ENCODE measurements at regions not wholly inside any gene's neighbourhood (a gene's known extent, or its start where the extent isn't known, plus 50 kb on each side); places are given as distances from the start of the nearest gene placed in this dataset.

GRCh38 chr2:18384242-18384641 lies 176.2 kb downstream of the RDH14 start:
- no peak overlapping the region for H2AK5ac ChIP-seq (ENCODE audit: low read depth, low read length)
- H2BK15ac ChIP-seq (ENCODE audit: low read length): no peak overlapping the region
- DNase-seq (ENCODE audit: low read depth in 1 of 2, low spot score in 2 of 2): no peak
- no peak overlapping the region for H3K4me3 ChIP-seq (ENCODE audit: extremely low read depth in 1 of 4, insufficient read depth in 2 of 4, low read depth in 3 of 4, low read length in 4 of 4)
- no peak overlapping the region for H2BK120ac ChIP-seq (replicated peaks; ENCODE audit: low read depth, low read length)
- no peaks in the 10 kb centered on the region for H3K36me3 ChIP-seq (ENCODE audit: control insufficient read depth in 2 of 4, insufficient read depth in 4 of 4, low read length in 3 of 4)
- H4K91ac ChIP-seq (replicated peaks; ENCODE audit: insufficient read length, low read length): no peak overlapping the region
- H3K14ac ChIP-seq (ENCODE audit: insufficient read length): no peak overlapping the region
- H2BK12ac ChIP-seq (ENCODE audit: low read depth, low read length): no peak overlapping the region
- H3K9me3 ChIP-seq (ENCODE audit: insufficient read depth in 2 of 2, low read depth in 1 of 2, low read length in 1 of 2): no peaks in the 10 kb centered on the region
- no peak overlapping the region for H4K8ac ChIP-seq (ENCODE audit: extremely low read depth, insufficient read depth, low read length)
- ChIA-PET POLR2A (ENCODE audit: partially characterized antibody) (no interaction called here), CTCF (ENCODE audit: partially characterized antibody) (no interaction called here)
- H2AFZ ChIP-seq (ENCODE audit: low read length): no peak overlapping the region
- H2BK20ac ChIP-seq (ENCODE audit: low read length): no peak overlapping the region
- no peaks in the 10 kb centered on the region for H3K4me1 ChIP-seq (replicated peaks in 1 of 4; ENCODE audit: control insufficient read depth in 3 of 4, insufficient read depth in 4 of 4, low read length in 3 of 4)
- H4K20me1 ChIP-seq (replicated peaks in 1 of 2; ENCODE audit: control insufficient read depth in 1 of 2, insufficient read depth in 2 of 2, low read length in 2 of 2): no peaks in the 10 kb centered on the region
- FAIRE-seq: no peak
- no peaks in the 10 kb centered on the region for H3K27me3 ChIP-seq (replicated peaks in 1 of 4; ENCODE audit: control insufficient read depth in 3 of 4, extremely low read depth in 1 of 4, insufficient read depth in 3 of 4, low read length in 3 of 4)
- H3K79me2 ChIP-seq (ENCODE audit: control insufficient read depth in 1 of 2, insufficient read depth in 2 of 2, low read length in 2 of 2): no peaks in the 10 kb centered on the region
- H2BK5ac ChIP-seq (ENCODE audit: low read depth, low read length): no peak overlapping the region
- H3K23ac ChIP-seq (ENCODE audit: insufficient read length): no peak overlapping the region
- no peak overlapping the region for H3K4ac ChIP-seq (replicated peaks; ENCODE audit: insufficient read length, low read depth, low read length)
- no peaks in the 10 kb centered on the region for H3K23me2 ChIP-seq (ENCODE audit: low read depth, low read length)
- no peak overlapping the region for H3K9ac ChIP-seq (replicated peaks in 1 of 4; ENCODE audit: extremely low read depth in 1 of 4, low read depth in 3 of 4, low read length in 3 of 4)
- no peak overlapping the region for H3K56ac ChIP-seq (replicated peaks; ENCODE audit: insufficient read length, low read depth, low read length)
- H3K79me1 ChIP-seq (ENCODE audit: low read depth, low read length): no peaks in the 10 kb centered on the region
- no peak overlapping the region for H3K27ac ChIP-seq (ENCODE audit: low read depth, low read length)
- no peak overlapping the region for H4K5ac ChIP-seq (ENCODE audit: insufficient read length, low read depth, low read length)
- H3K4me2 ChIP-seq (ENCODE audit: insufficient read depth in 1 of 2, low read depth in 2 of 2, low read length in 2 of 2): no peak overlapping the region
- 85% methylated on average over 1 of the region's 1 CpG; no CpG with 5 or more reads in 1 of the 2 experiments for WGBS, 2 experiments (ENCODE audit: extremely low coverage in 1 of 2, insufficient coverage in 1 of 2, insufficient read length in 1 of 2, insufficient replicate concordance in 2 of 2, low coverage in 1 of 2, low lambda C conversion rate in 2 of 2, missing lambda C conversion rate in 1 of 2)
- H3K18ac ChIP-seq (ENCODE audit: extremely low read depth, low read length): no peak overlapping the region
- TF ChIP-seq TAF1 (IDR thresholded peaks at IDR 0.05; ENCODE audit: low read depth, low read length) (no peak), SRF (IDR thresholded peaks at IDR 0.05; ENCODE audit: low read depth, low read length) (no peak), CEBPB (IDR thresholded peaks at IDR 0.05; ENCODE audit: low read depth, low read length) (no peak), GTF2F1 (IDR thresholded peaks at IDR 0.05; ENCODE audit: borderline replicate concordance, low read depth, low read length) (no peak), CTBP2 (IDR thresholded peaks at IDR 0.05; ENCODE audit: borderline replicate concordance, insufficient read depth, insufficient read length, low read length) (no peak), MAFK (IDR thresholded peaks at IDR 0.05; ENCODE audit: low read depth, low read length) (no peak), FOSL1 (IDR thresholded peaks at IDR 0.05; ENCODE audit: insufficient read depth, low read depth, low read length) (no peak), CREB1 (IDR thresholded peaks at IDR 0.05) (no peak), TCF12 (IDR thresholded peaks at IDR 0.05; ENCODE audit: low read depth, low read length) (no peak), RXRA (IDR thresholded peaks at IDR 0.05; ENCODE audit: insufficient read depth, low read depth, low read length) (no peak), POLR2AphosphoS5 (IDR thresholded peaks at IDR 0.05; ENCODE audit: low read depth, low read length) (no peak), HDAC2 (IDR thresholded peaks at IDR 0.05; ENCODE audit: borderline replicate concordance in 1 of 2, low read depth in 2 of 2, low read length in 2 of 2) (no peak), BCL11A (IDR thresholded peaks at IDR 0.05; ENCODE audit: low read depth in 2 of 2, low read length in 2 of 2) (no peak), JUN (IDR thresholded peaks at IDR 0.05; ENCODE audit: low read depth, low read length) (no peak), ZNF274 (IDR thresholded peaks at IDR 0.05; ENCODE audit: borderline replicate concordance, extremely low read depth, low read length) (no peak), SIX5 (IDR thresholded peaks at IDR 0.05; ENCODE audit: low read depth, low read length) (no peak), BRCA1 (IDR thresholded peaks at IDR 0.05; ENCODE audit: low read depth, low read length) (no peak)
